GM19025 (cell line): ENCODE measurements at regions not wholly inside any gene's neighbourhood (a gene's known extent, or its start where the extent isn't known, plus 50 kb on each side); places are given as distances from the start of the nearest gene placed in this dataset.

ENCODE experiments used
- ATAC-seq: cut with Tn5 transposase; IDR thresholded peaks from one replicate; pipeline ENCODE4 v1.9.1; 2021; ENCODE audit warnings: mild to moderate bottlenecking, low read depth, moderate library complexity; ENCODE audit not compliant: unreplicated experiment

GRCh38 chr12:116478243-116478773 is 80.9 kb upstream of the MAP1LC3B2 start:
- ATAC-seq, result no peak

- ATAC-seq, result no peak
Measured at GRCh38 chr12:116480210-116480810, 78.9 kb upstream of the MAP1LC3B2 start.

GRCh38 chr12:116481726-116482125 is 77.5 kb upstream of the MAP1LC3B2 start:
- ATAC-seq, result no peak

- no peak for ATAC-seq
Measured at GRCh38 chr12:116482179-116482578, 77.0 kb upstream of the MAP1LC3B2 start.

GRCh38 chr12:116482859-116483258 is 76.3 kb upstream of the MAP1LC3B2 start:
- no peak for ATAC-seq

- ATAC-seq, result no peak
Measured at GRCh38 chr12:116483959-116484750, 75.0 kb upstream of the MAP1LC3B2 start.

- ATAC-seq, result no peak
Measured at GRCh38 chr12:116484807-116485206, 74.4 kb upstream of the MAP1LC3B2 start.

GRCh38 chr12:116489116-116489515 is 70.1 kb upstream of the MAP1LC3B2 start:
- ATAC-seq, result no peak

GRCh38 chr12:116490471-116490870 is 68.7 kb upstream of the MAP1LC3B2 start:
- no peak for ATAC-seq

GRCh38 chr12:116492703-116493324 is 66.4 kb upstream of the MAP1LC3B2 start:
- no peak for ATAC-seq

- ATAC-seq, result no peak
Measured at GRCh38 chr12:116495260-116495659, 63.9 kb upstream of the MAP1LC3B2 start.

GRCh38 chr12:116497051-116497591 is 62.1 kb upstream of the MAP1LC3B2 start:
- no peak for ATAC-seq

- no peak for ATAC-seq
Measured at GRCh38 chr12:116498471-116498870, 60.7 kb upstream of the MAP1LC3B2 start.

GRCh38 chr12:116502141-116502725 is 56.9 kb upstream of the MAP1LC3B2 start:
- no peak for ATAC-seq

GRCh38 chr12:116502989-116503496 is 56.1 kb upstream of the MAP1LC3B2 start:
- no peak for ATAC-seq

GRCh38 chr12:116504438-116504837 is 54.7 kb upstream of the MAP1LC3B2 start:
- ATAC-seq, result no peak

GRCh38 chr12:116506697-116507064 is 52.5 kb upstream of the MAP1LC3B2 start:
- ATAC-seq, result no peak

GRCh38 chr12:116508145-116509121 is 50.7 kb upstream of the MAP1LC3B2 start:
- no peak for ATAC-seq
